ENCODE measurements at regions not wholly inside any gene's neighbourhood (a gene's known extent, or its start where the extent isn't known, plus 50 kb on each side); places are given as distances from the start of the nearest gene placed in this dataset.

GRCh38 chr5:106408141-106408540, 1262.6 kb downstream of the EFNA5 start:
- no peak for TF ChIP-seq FOXP2 (optimal IDR thresholded peaks at IDR 0.05; ENCODE audit: borderline replicate concordance, extremely low read depth, extremely low read length, insufficient read depth)
- no peak for TF ChIP-seq POLR2AphosphoS5 (IDR thresholded peaks at IDR 0.05; ENCODE audit: low read depth, low read length)
- TF ChIP-seq SIN3A (IDR thresholded peaks at IDR 0.05; ENCODE audit: borderline replicate concordance, insufficient read depth, low read length), result no peak

DNA sequence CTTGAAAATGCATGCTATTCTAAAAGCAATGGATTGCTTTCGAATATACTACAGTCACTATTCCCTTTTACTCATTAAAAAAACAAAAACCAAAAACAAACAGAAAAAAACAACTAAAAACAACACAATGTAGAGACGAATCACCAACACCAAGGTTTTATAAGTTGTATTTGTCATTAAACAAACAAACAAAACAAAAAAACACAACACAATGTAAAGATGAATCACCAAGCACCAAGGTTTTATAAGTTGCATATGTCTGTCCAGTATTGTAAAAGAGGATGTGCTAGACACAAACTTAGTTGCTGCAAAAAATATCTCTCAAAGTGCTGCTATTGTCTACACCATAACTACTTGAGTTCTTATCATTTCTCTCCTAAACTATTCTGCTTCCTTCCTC, 1269.2 kb downstream of the EFNA5 start:
- TF ChIP-seq, protein P1, sequence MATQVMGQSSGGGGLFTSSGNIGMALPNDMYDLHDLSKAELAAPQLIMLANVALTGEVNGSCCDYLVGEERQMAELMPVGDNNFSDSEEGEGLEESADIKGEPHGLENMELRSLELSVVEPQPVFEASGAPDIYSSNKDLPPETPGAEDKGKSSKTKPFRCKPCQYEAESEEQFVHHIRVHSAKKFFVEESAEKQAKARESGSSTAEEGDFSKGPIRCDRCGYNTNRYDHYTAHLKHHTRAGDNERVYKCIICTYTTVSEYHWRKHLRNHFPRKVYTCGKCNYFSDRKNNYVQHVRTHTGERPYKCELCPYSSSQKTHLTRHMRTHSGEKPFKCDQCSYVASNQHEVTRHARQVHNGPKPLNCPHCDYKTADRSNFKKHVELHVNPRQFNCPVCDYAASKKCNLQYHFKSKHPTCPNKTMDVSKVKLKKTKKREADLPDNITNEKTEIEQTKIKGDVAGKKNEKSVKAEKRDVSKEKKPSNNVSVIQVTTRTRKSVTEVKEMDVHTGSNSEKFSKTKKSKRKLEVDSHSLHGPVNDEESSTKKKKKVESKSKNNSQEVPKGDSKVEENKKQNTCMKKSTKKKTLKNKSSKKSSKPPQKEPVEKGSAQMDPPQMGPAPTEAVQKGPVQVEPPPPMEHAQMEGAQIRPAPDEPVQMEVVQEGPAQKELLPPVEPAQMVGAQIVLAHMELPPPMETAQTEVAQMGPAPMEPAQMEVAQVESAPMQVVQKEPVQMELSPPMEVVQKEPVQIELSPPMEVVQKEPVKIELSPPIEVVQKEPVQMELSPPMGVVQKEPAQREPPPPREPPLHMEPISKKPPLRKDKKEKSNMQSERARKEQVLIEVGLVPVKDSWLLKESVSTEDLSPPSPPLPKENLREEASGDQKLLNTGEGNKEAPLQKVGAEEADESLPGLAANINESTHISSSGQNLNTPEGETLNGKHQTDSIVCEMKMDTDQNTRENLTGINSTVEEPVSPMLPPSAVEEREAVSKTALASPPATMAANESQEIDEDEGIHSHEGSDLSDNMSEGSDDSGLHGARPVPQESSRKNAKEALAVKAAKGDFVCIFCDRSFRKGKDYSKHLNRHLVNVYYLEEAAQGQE (IDR thresholded peaks at IDR 0.05; ENCODE audit: insufficient read depth in 1 of 2, low read depth in 2 of 2, low read length in 2 of 2), result no peak
- no peak for TF ChIP-seq POLR2AphosphoS5 (IDR thresholded peaks at IDR 0.05; ENCODE audit: low read depth, low read length)
- no peak for TF ChIP-seq SIN3A (IDR thresholded peaks at IDR 0.05; ENCODE audit: borderline replicate concordance, insufficient read depth, low read length)
- no peak for TF ChIP-seq TAF1 (IDR thresholded peaks at IDR 0.05; ENCODE audit: borderline replicate concordance, insufficient read depth, low read length)
- no peak for TF ChIP-seq FOXP2 (optimal IDR thresholded peaks at IDR 0.05; ENCODE audit: borderline replicate concordance, extremely low read depth, extremely low read length, insufficient read depth)

- TF ChIP-seq SIN3A (IDR thresholded peaks at IDR 0.05; ENCODE audit: borderline replicate concordance, insufficient read depth, low read length) (no peak), FOXP2 (optimal IDR thresholded peaks at IDR 0.05; ENCODE audit: borderline replicate concordance, extremely low read depth, extremely low read length, insufficient read depth) (no peak), TAF1 (IDR thresholded peaks at IDR 0.05; ENCODE audit: borderline replicate concordance, insufficient read depth, low read length) (no peak), POLR2AphosphoS5 (IDR thresholded peaks at IDR 0.05; ENCODE audit: low read depth, low read length) (no peak)
- TF ChIP-seq, protein P1 (IDR thresholded peaks at IDR 0.05; ENCODE audit: insufficient read depth in 1 of 2, low read depth in 2 of 2, low read length in 2 of 2), result no peak
Measured at GRCh38 chr5:106399391-106399790, 1271.3 kb downstream of the EFNA5 start.

DNA sequence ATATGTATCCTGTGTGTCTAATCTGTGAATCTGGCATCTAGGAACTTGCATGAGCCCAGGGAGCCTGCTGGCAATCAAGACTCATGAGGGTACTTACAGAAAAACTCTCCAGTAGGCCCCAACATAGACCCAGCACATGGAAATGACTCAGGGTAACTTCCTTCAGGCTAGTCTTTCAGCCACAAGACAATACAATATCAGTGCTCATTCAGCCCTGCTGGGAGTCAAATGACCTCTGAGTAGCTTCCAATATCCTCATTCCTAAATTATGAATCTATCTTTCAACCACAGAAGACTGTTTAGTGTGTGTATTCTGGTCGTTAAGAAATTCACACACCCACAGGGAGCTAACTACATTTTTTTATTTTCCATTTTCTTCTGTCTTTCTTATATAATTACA, 1273.0 kb downstream of the EFNA5 start:
- TF ChIP-seq FOXP2 (optimal IDR thresholded peaks at IDR 0.05; ENCODE audit: borderline replicate concordance, extremely low read depth, extremely low read length, insufficient read depth) (no peak), POLR2AphosphoS5 (IDR thresholded peaks at IDR 0.05; ENCODE audit: low read depth, low read length) (no peak), TAF1 (IDR thresholded peaks at IDR 0.05; ENCODE audit: borderline replicate concordance, insufficient read depth, low read length) (no peak), SIN3A (IDR thresholded peaks at IDR 0.05; ENCODE audit: borderline replicate concordance, insufficient read depth, low read length) (no peak)
- TF ChIP-seq, protein P1 (IDR thresholded peaks at IDR 0.05; ENCODE audit: insufficient read depth in 1 of 2, low read depth in 2 of 2, low read length in 2 of 2), result no peak

GRCh38 chr5:106393276-106393675, 1277.5 kb downstream of the EFNA5 start:
- TF ChIP-seq SIN3A (IDR thresholded peaks at IDR 0.05; ENCODE audit: borderline replicate concordance, insufficient read depth, low read length) (no peak), POLR2AphosphoS5 (IDR thresholded peaks at IDR 0.05; ENCODE audit: low read depth, low read length) (no peak), FOXP2 (optimal IDR thresholded peaks at IDR 0.05; ENCODE audit: borderline replicate concordance, extremely low read depth, extremely low read length, insufficient read depth) (no peak), TAF1 (IDR thresholded peaks at IDR 0.05; ENCODE audit: borderline replicate concordance, insufficient read depth, low read length) (no peak)
- TF ChIP-seq, protein P1 (IDR thresholded peaks at IDR 0.05; ENCODE audit: insufficient read depth in 1 of 2, low read depth in 2 of 2, low read length in 2 of 2), result no peak

Measured in PFSK-1 (cell line).